Type B pancreatic cell (in vitro differentiated cells): ENCODE measurements at regions not wholly inside any gene's neighbourhood (a gene's known extent, or its start where the extent isn't known, plus 50 kb on each side); places are given as distances from the start of the nearest gene placed in this dataset.

Source experiments
- DNase-seq: peaks from one replicate; pipeline ENCODE4 v3.0.0; 2021; ENCODE audit warnings: mixed read lengths; ENCODE audit not compliant: unreplicated experiment; ENCODE audit errors: extremely low spot score
- H3K27ac Mint-ChIP-seq: 2 replicates; pipeline ENCODE4 v1.8.0; 2021; ENCODE audit warnings: mild to moderate bottlenecking, mixed read lengths
- H3K27me3 Mint-ChIP-seq: 2 replicates; pipeline ENCODE4 v1.8.0; 2021; ENCODE audit warnings: mixed read lengths
- H3K36me3 Mint-ChIP-seq: 2 replicates; pipeline ENCODE4 v1.8.0; 2021; ENCODE audit warnings: mixed read lengths
- H3K4me1 Mint-ChIP-seq: one replicate; pipeline ENCODE4 v1.8.0; 2021; ENCODE audit warnings: mixed read lengths; ENCODE audit not compliant: unreplicated experiment
- H3K4me3 Mint-ChIP-seq: 2 replicates; pipeline ENCODE4 v1.8.0; 2021; ENCODE audit warnings: mild to moderate bottlenecking, mixed read lengths
- H3K9me3 Mint-ChIP-seq: 2 replicates; pipeline ENCODE4 v1.8.0; 2021; ENCODE audit warnings: mixed read lengths
- CTCF ChIP-seq: fragments of 200-600 bp; sonication (generic); conservative IDR thresholded peaks from 2 replicates; pipeline ENCODE4 v1.5.0; 2021; ENCODE audit warnings: antibody characterized with exemption, mild to moderate bottlenecking

GRCh38 chr16:79862601-79863000 lies 262.1 kb upstream of the MAF start:
- H3K9me3 Mint-ChIP-seq: no peaks in the 10 kb centered on the region
- H3K36me3 Mint-ChIP-seq: no peaks in the 10 kb centered on the region
- H3K27ac Mint-ChIP-seq: no peak overlapping the region
- H3K4me1 Mint-ChIP-seq: no peaks in the 10 kb centered on the region
- no peak for TF ChIP-seq CTCF
- DNase-seq: no peak
- H3K27me3 Mint-ChIP-seq: peaks cover 3% of the 10 kb centered on the region
- H3K4me3 Mint-ChIP-seq: no peak overlapping the region

GRCh38 chr16:79856581-79856980 lies 256.0 kb upstream of the MAF start:
- Mint-ChIP-seq H3K36me3 (no peaks in the 10 kb centered on the region), H3K27me3 (no peaks in the 10 kb centered on the region), H3K27ac (no peak overlapping the region), H3K4me3 (no peak overlapping the region), H3K4me1 (no peaks in the 10 kb centered on the region), H3K9me3 (peaks cover 19% of the 10 kb centered on the region)
- no peak for TF ChIP-seq CTCF
- DNase-seq: no peak

GRCh38 chr16:79850348-79850747 lies 249.8 kb upstream of the MAF start:
- Mint-ChIP-seq H3K4me1 (peaks cover 5% of the 10 kb centered on the region), H3K27me3 (peaks cover 3% of the 10 kb centered on the region), H3K9me3 (peaks cover 13% of the 10 kb centered on the region), H3K27ac (no peak overlapping the region), H3K4me3 (no peak overlapping the region), H3K36me3 (no peaks in the 10 kb centered on the region)
- TF ChIP-seq CTCF: no peak
- no peak for DNase-seq

GRCh38 chr16:79849119-79849518 lies 248.6 kb upstream of the MAF start:
- Mint-ChIP-seq H3K27ac (no peak overlapping the region), H3K36me3 (no peaks in the 10 kb centered on the region), H3K27me3 (peaks cover 3% of the 10 kb centered on the region), H3K4me1 (peaks cover 9% of the 10 kb centered on the region), H3K4me3 (no peak overlapping the region), H3K9me3 (peaks cover 4% of the 10 kb centered on the region)
- DNase-seq: no peak
- no peak for TF ChIP-seq CTCF

GRCh38 chr16:79848719-79849118 lies 248.2 kb upstream of the MAF start:
- no peak overlapping the region for H3K4me3 Mint-ChIP-seq
- DNase-seq: no peak
- TF ChIP-seq CTCF: no peak
- peaks cover 7% of the 10 kb centered on the region for H3K9me3 Mint-ChIP-seq
- no peak overlapping the region for H3K27ac Mint-ChIP-seq
- H3K27me3 Mint-ChIP-seq: peaks cover 3% of the 10 kb centered on the region
- H3K36me3 Mint-ChIP-seq: no peaks in the 10 kb centered on the region
- H3K4me1 Mint-ChIP-seq: peaks cover 9% of the 10 kb centered on the region

GRCh38 chr16:79847569-79847968 lies 247.0 kb upstream of the MAF start:
- no peak for TF ChIP-seq CTCF
- H3K4me1 Mint-ChIP-seq: peaks cover 9% of the 10 kb centered on the region
- peaks cover 3% of the 10 kb centered on the region for H3K27me3 Mint-ChIP-seq
- peaks cover 9% of the 10 kb centered on the region for H3K9me3 Mint-ChIP-seq
- DNase-seq: no peak
- no peak overlapping the region for H3K4me3 Mint-ChIP-seq
- H3K27ac Mint-ChIP-seq: no peak overlapping the region
- no peaks in the 10 kb centered on the region for H3K36me3 Mint-ChIP-seq
